ENCODE measurements at regions not wholly inside any gene's neighbourhood (a gene's known extent, or its start where the extent isn't known, plus 50 kb on each side); places are given as distances from the start of the nearest gene placed in this dataset.
A peak's percentile ranks its signal among the peaks of the same experiment; 100 is the strongest.

DNA sequence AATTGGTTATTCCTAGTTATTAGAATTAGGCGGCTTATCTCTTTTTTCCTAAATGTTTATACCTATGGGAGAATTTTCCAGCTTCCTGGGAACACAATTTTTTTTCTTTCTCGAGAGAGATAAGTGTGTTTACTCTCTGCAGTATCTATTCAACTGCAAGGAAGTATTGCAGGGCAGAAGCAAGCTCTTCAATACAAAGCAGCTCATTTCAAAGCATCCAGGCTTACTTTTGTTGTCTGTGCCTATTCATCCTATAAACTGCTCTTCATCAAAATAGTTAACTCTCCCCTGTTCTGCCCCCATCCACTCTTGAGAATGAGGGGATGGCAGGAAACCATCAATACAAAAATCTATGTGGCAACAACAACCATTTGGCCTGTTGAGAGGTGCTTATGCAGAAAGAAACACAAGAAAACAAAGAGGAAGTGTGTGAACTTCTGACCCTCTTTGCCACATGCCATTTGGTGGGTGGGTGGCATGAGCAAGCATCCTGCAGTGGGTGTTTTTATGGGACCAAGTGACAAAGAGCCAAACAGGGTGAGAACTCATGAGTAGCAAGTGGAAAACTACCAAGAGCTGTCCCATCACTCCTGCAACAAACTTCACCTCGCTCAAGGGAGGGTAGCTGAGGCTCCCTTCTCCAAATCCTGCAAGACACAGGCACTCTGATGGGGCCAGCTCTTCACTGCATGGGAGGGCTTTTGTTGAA lies 50.6 kb upstream of the MRPS6 start:
- no peak for FAIRE-seq
- H3K4me1 ChIP-seq (ENCODE audit: control insufficient read depth, insufficient read depth, low read length), result peaks cover 56% of the 10 kb centered on the region
- intact Hi-C loops (cut with micrococcal nuclease; ENCODE audit: unreplicated experiment), result no loop called here
- TF ChIP-seq NFIC (IDR thresholded peaks at IDR 0.05; ENCODE audit: low read depth, low read length) (peak; percentile 41; the same call in 1 of the 2 replicates), YBX1 (IDR thresholded peaks at IDR 0.05) (no peak), RB1 (IDR thresholded peaks at IDR 0.05; ENCODE audit: borderline replicate concordance) (no peak), SP1 (IDR thresholded peaks at IDR 0.05; ENCODE audit: low read depth, low read length) (peak; percentile 59), FOXM1 (IDR thresholded peaks at IDR 0.05; ENCODE audit: low read depth, low read length) (no peak), NR2F1 (conservative IDR thresholded peaks at IDR 0.05) (peak; percentile 89), NFYA (IDR thresholded peaks at IDR 0.05; ENCODE audit: borderline replicate concordance, low read depth, low read length) (no peak), BRCA1 (IDR thresholded peaks at IDR 0.05; ENCODE audit: low read depth, low read length) (no peak), BCL11A (IDR thresholded peaks at IDR 0.05; ENCODE audit: low read depth, low read length) (peak; percentile 61; the same call in 1 of the 2 replicates), NFYB (IDR thresholded peaks at IDR 0.05; ENCODE audit: insufficient read depth, low read depth, low read length) (no peak), MYC (IDR thresholded peaks at IDR 0.05; ENCODE audit: insufficient read depth, insufficient read length, insufficient replicate concordance, low read length, severe bottlenecking) (no peak), RFX5 (IDR thresholded peaks at IDR 0.05; ENCODE audit: low read depth, low read length) (no peak), POLR2AphosphoS5 (IDR thresholded peaks at IDR 0.05; ENCODE audit: low read length) (no peak), ZNF384 (IDR thresholded peaks at IDR 0.05; ENCODE audit: borderline replicate concordance, low read depth, low read length) (no peak), CHD4 (IDR thresholded peaks at IDR 0.05) (no peak), EED (IDR thresholded peaks at IDR 0.05; ENCODE audit: low read depth) (peak; percentile 74)
- TF ChIP-seq, protein P1, sequence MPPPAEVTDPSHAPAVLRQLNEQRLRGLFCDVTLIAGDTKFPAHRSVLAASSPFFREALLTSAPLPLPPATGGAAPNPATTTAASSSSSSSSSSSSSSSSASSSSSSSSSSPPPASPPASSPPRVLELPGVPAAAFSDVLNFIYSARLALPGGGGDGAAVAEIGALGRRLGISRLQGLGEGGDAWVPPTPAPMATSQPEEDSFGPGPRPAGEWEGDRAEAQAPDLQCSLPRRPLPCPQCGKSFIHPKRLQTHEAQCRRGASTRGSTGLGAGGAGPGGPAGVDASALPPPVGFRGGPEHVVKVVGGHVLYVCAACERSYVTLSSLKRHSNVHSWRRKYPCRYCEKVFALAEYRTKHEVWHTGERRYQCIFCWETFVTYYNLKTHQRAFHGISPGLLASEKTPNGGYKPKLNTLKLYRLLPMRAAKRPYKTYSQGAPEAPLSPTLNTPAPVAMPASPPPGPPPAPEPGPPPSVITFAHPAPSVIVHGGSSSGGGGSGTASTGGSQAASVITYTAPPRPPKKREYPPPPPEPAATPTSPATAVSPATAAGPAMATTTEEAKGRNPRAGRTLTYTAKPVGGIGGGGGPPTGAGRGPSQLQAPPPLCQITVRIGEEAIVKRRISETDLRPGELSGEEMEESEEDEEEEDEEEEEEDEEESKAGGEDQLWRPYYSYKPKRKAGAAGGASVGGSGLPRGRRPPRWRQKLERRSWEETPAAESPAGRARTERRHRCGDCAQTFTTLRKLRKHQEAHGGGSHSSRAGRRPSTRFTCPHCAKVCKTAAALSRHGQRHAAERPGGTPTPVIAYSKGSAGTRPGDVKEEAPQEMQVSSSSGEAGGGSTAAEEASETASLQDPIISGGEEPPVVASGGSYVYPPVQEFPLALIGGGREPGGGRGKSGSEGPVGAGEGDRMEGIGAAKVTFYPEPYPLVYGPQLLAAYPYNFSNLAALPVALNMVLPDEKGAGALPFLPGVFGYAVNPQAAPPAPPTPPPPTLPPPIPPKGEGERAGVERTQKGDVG (CRISPR knock-in tag; IDR thresholded peaks at IDR 0.05), result no peak
- TF ChIP-seq, protein P2, sequence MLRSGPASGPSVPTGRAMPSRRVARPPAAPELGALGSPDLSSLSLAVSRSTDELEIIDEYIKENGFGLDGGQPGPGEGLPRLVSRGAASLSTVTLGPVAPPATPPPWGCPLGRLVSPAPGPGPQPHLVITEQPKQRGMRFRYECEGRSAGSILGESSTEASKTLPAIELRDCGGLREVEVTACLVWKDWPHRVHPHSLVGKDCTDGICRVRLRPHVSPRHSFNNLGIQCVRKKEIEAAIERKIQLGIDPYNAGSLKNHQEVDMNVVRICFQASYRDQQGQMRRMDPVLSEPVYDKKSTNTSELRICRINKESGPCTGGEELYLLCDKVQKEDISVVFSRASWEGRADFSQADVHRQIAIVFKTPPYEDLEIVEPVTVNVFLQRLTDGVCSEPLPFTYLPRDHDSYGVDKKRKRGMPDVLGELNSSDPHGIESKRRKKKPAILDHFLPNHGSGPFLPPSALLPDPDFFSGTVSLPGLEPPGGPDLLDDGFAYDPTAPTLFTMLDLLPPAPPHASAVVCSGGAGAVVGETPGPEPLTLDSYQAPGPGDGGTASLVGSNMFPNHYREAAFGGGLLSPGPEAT (IDR thresholded peaks at IDR 0.05; ENCODE audit: low read depth), result peak; percentile 33; the same call in 1 of the 2 replicates
- TF ChIP-seq, protein P3, sequence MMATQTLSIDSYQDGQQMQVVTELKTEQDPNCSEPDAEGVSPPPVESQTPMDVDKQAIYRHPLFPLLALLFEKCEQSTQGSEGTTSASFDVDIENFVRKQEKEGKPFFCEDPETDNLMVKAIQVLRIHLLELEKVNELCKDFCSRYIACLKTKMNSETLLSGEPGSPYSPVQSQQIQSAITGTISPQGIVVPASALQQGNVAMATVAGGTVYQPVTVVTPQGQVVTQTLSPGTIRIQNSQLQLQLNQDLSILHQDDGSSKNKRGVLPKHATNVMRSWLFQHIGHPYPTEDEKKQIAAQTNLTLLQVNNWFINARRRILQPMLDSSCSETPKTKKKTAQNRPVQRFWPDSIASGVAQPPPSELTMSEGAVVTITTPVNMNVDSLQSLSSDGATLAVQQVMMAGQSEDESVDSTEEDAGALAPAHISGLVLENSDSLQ (IDR thresholded peaks at IDR 0.05), result no peak

More for the DNA sequence above, 50.6 kb upstream of the MRPS6 start:
- in situ Hi-C loops (cut with MboI), result loop anchor here (25.0 kb wide), 1 partner anchor 840 kb away; no protein-coding TSS in a partner anchor
- H2AFZ ChIP-seq (ENCODE audit: control insufficient read depth, low read depth, low read length), result peak overlapping the region; percentile 56
- POLR2A ChIA-PET, result interaction anchor here (0.5 to 6.7 kb wide), 13 partner anchors 9 to 178 kb away, joined by 3 to 57 read pairs (median 3); no protein-coding TSS in a partner anchor
- no peak overlapping the region for H3K9ac ChIP-seq (ENCODE audit: control insufficient read depth, insufficient read depth, low read length)
- 35% methylated on average over 3 of the region's 3 CpGs for WGBS (ENCODE audit: insufficient coverage, insufficient replicate concordance, low lambda C conversion rate, missing lambda C conversion rate)
- peak overlapping the region; percentile 93 for H3K27ac ChIP-seq (ENCODE audit: control insufficient read depth, insufficient read depth)
- SMC1A ChIA-PET (ENCODE audit: uncharacterized antibody, unreplicated experiment), result interaction anchor here (0.7 to 9.9 kb wide), 19 partner anchors 9 to 325 kb away, joined by 3 to 193 read pairs (median 4); partner anchors contain the start of genes MRPS6 and SLC5A3
- no peaks in the 10 kb centered on the region for H3K27me3 ChIP-seq (replicated peaks in 1 of 2; ENCODE audit: control insufficient read depth in 2 of 2, insufficient read depth in 2 of 2, low read length in 1 of 2)
- DNase-seq (ENCODE audit: low read depth, low spot score) (no peak), ATAC-seq (peak; percentile 21)
- H3K36me3 ChIP-seq (ENCODE audit: control insufficient read depth in 2 of 2, insufficient read depth in 2 of 2, low read length in 1 of 2), result no peaks in the 10 kb centered on the region
- H3K4me3 ChIP-seq, result no peak overlapping the region
- RAD21 ChIA-PET (ENCODE audit: unreplicated experiment), result interaction anchor here (0.6 to 8.8 kb wide), 13 partner anchors 10 to 325 kb away, joined by 3 to 145 read pairs (median 5); partner anchors contain the start of genes MRPS6 and SLC5A3
- peaks cover 3% of the 10 kb centered on the region for H3K9me3 ChIP-seq (replicated peaks; ENCODE audit: control insufficient read depth, insufficient read depth, low read length)
- CTCF ChIA-PET, result interaction anchor here (0.6 to 4.0 kb wide), 12 partner anchors 9 to 325 kb away, joined by 3 to 19 read pairs (median 4); no protein-coding TSS in a partner anchor
- H4K20me1 ChIP-seq (ENCODE audit: control insufficient read depth, insufficient read depth), result no peaks in the 10 kb centered on the region
- peak overlapping the region; percentile 45 for H3K4me2 ChIP-seq (ENCODE audit: control insufficient read depth, insufficient read depth)
- no peaks in the 10 kb centered on the region for H3K79me2 ChIP-seq (ENCODE audit: control insufficient read depth, insufficient read depth, low read length)
- no TSS peak for BruUV-seq (replicated peaks)

All from GM12878 (cell line).